GM23338 (cell line): ENCODE measurements at regions not wholly inside any gene's neighbourhood (a gene's known extent, or its start where the extent isn't known, plus 50 kb on each side); places are given as distances from the start of the nearest gene placed in this dataset.

Experiments
- ATAC-seq: fragments of 200-7000 bp; cut with Tn5 transposase; 3 replicates; pipeline ENCODE4 v1.9.1; 2020
- DNase-seq: peaks from one replicate; pipeline ENCODE4 v3.0.0-alpha.2; 2015; ENCODE audit warnings: low spot score
- H2AFZ ChIP-seq: fragments of 200-600 bp; sonication (generic); 2 replicates; pipeline ENCODE4 v1.8.0; 2016; ENCODE audit warnings: antibody characterized with exemption, mild to moderate bottlenecking, moderate library complexity
- H3F3A ChIP-seq: fragments of 200-600 bp; sonication (generic); replicated peaks from 2 replicates; pipeline ENCODE4 v1.8.0; 2017; ENCODE audit warnings: antibody characterized with exemption, mixed run types, low read depth
- H3K27ac ChIP-seq: fragments of 200-600 bp; sonication (generic); 2 replicates; pipeline ENCODE4 v1.6.1; 2016; ENCODE audit warnings: low read depth
- H3K27me3 ChIP-seq: fragments of 200-600 bp; sonication (generic); 2 replicates; pipeline ENCODE4 v1.8.0; 2016; ENCODE audit warnings: mild to moderate bottlenecking, mixed run types, moderate library complexity; ENCODE audit not compliant: insufficient read depth
- H3K36me3 ChIP-seq: fragments of 200-600 bp; sonication (generic); 2 replicates; pipeline ENCODE4 v1.8.0; 2016; ENCODE audit warnings: mild to moderate bottlenecking; ENCODE audit not compliant: insufficient read depth
- H3K4me1 ChIP-seq: fragments of 200-600 bp; sonication (generic); 2 replicates; pipeline ENCODE4 v1.8.0; 2016; ENCODE audit warnings: mild to moderate bottlenecking, moderate library complexity; ENCODE audit not compliant: insufficient read depth
- H3K4me2 ChIP-seq: fragments of 200-600 bp; sonication (generic); 2 replicates; pipeline ENCODE4 v1.7.1; 2017; ENCODE audit warnings: mixed run types
- H3K4me3 ChIP-seq: fragments of 200-600 bp; sonication (generic); 2 replicates; pipeline ENCODE4 v1.6.1; 2016; ENCODE audit warnings: mixed run types
- H3K79me2 ChIP-seq: fragments of 200-600 bp; sonication (generic); replicated peaks from 2 replicates; pipeline ENCODE4 v1.8.0; 2017; ENCODE audit warnings: mild to moderate bottlenecking; ENCODE audit not compliant: insufficient read depth
- H3K9me2 ChIP-seq: fragments of 200-600 bp; sonication (generic); 2 replicates; pipeline ENCODE4 v1.8.0; 2017; ENCODE audit not compliant: insufficient read depth
- H4K20me1 ChIP-seq: fragments of 200-600 bp; sonication (generic); replicated peaks from 2 replicates; pipeline ENCODE4 v1.8.0; 2017; ENCODE audit warnings: mild to moderate bottlenecking; ENCODE audit not compliant: insufficient read depth
- H3K27ac Mint-ChIP-seq: 2 replicates; pipeline ENCODE4 v1.8.0; 2020; ENCODE audit warnings: inconsistent platforms, mild to moderate bottlenecking, moderate library complexity, mixed read lengths
- H3K27me3 Mint-ChIP-seq: 3 replicates; pipeline ENCODE4 v1.8.0; 2022; ENCODE audit warnings: low read depth, mild to moderate bottlenecking, moderate library complexity, mixed read lengths, inconsistent platforms; ENCODE audit not compliant: insufficient read depth, poor library complexity
- H3K36me3 Mint-ChIP-seq: 3 replicates; pipeline ENCODE4 v1.8.0; 2021; ENCODE audit warnings: low read depth, mild to moderate bottlenecking, inconsistent platforms, moderate library complexity, mixed read lengths
- H3K4me1 Mint-ChIP-seq: 3 replicates; pipeline ENCODE4 v1.8.0; 2020; ENCODE audit warnings: mild to moderate bottlenecking, inconsistent platforms, mixed read lengths
- H3K4me3 Mint-ChIP-seq: 3 replicates; pipeline ENCODE4 v1.8.0; 2021; ENCODE audit warnings: moderate library complexity, mild to moderate bottlenecking, inconsistent platforms, mixed read lengths
- H3K9me3 Mint-ChIP-seq: 3 replicates; pipeline ENCODE4 v1.8.0; 2020; ENCODE audit warnings: moderate library complexity, mild to moderate bottlenecking, inconsistent platforms, mixed read lengths
- CREB1 ChIP-seq: fragments of 250-450 bp; sonication (Bioruptor Pico); IDR thresholded peaks from 2 replicates; pipeline ENCODE4 v1.5.0; 2020; ENCODE audit warnings: low read depth, mild to moderate bottlenecking, moderate library complexity
- EZH2 ChIP-seq: fragments of 200-600 bp; sonication (generic); IDR thresholded peaks from one replicate; pipeline ENCODE4 v1.8.0; 2017; ENCODE audit warnings: antibody characterized with exemption, mild to moderate bottlenecking, low read depth; ENCODE audit not compliant: unreplicated experiment
- EZH2phosphoT487 ChIP-seq: fragments of 200-600 bp; sonication (generic); IDR thresholded peaks from one replicate; pipeline ENCODE4 v1.8.1; 2018; ENCODE audit warnings: antibody characterized with exemption; ENCODE audit not compliant: unreplicated experiment
- JUNB ChIP-seq: IDR thresholded peaks from one replicate; pipeline ENCODE4 v1.6.1; 2016; ENCODE audit warnings: antibody characterized with exemption; ENCODE audit not compliant: unreplicated experiment
- NANOG ChIP-seq: IDR thresholded peaks from 2 replicates; pipeline ENCODE4 v1.6.1; 2016; ENCODE audit warnings: antibody characterized with exemption, borderline replicate concordance
- POLR2AphosphoS5 ChIP-seq: IDR thresholded peaks from 2 replicates; pipeline ENCODE4 v1.6.1; 2016; ENCODE audit warnings: antibody characterized with exemption, low read depth
- STAT1 ChIP-seq: IDR thresholded peaks from one replicate; pipeline ENCODE4 v1.6.1; 2016; ENCODE audit warnings: antibody characterized with exemption; ENCODE audit not compliant: unreplicated experiment
- ZNF114 ChIP-seq: fragments of 250-450 bp; sonication (Bioruptor Pico); IDR thresholded peaks from 2 replicates; pipeline ENCODE4 v1.5.0; 2020; ENCODE audit warnings: mild to moderate bottlenecking, moderate library complexity
- ZNF331 ChIP-seq: fragments of 250-450 bp; sonication (Bioruptor Pico); IDR thresholded peaks from 2 replicates; pipeline ENCODE4 v1.5.0; 2020; ENCODE audit warnings: low read depth, mild to moderate bottlenecking, moderate library complexity
- TF ChIP-seq, protein P1 (sequence below): IDR thresholded peaks from one replicate; pipeline ENCODE4 v1.6.1; 2018; ENCODE audit warnings: antibody characterized with exemption; ENCODE audit not compliant: unreplicated experiment
- TF ChIP-seq, protein P2 (sequence below): IDR thresholded peaks from 2 replicates; pipeline ENCODE4 v1.6.1; 2016; ENCODE audit warnings: antibody characterized with exemption
- TF ChIP-seq, protein P3 (sequence below): fragments of 250-450 bp; sonication (Bioruptor Pico); IDR thresholded peaks from 2 replicates; pipeline ENCODE4 v1.5.0; 2020; ENCODE audit warnings: mild to moderate bottlenecking, moderate library complexity
- TF ChIP-seq, protein P4 (sequence below), 2 experiments: fragments of 200-600 bp in 1 of 2; sonication (generic) in 1 of 2; conservative IDR thresholded peaks; 2 replicates each; pipeline versions ENCODE4 v1.5.1 to v1.6.1; 2016 to 2017; ENCODE audit warnings: antibody characterized with exemption in 2 of 2, low read depth in 2 of 2, mild to moderate bottlenecking in 2 of 2, moderate library complexity in 1 of 2

DNA sequence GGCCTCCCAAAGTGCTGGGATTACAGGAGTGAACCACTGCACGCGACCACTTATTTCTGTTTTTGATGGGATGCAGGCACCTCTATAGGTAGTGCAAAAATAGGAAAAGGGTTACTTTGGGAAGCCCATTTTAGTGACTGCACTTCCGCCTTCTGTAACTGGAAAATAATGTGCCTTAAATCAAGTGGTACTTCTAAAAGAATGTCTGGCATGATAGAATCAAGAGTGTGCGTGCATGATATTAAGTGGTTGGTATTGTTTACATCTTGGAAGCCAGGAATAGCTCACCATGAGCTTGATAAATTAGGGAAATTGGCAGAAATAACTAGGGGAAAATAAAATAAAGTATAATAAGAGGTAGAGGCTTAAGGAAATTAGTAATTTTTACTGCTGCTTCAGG is 1067.0 kb downstream of the ADGRL2 start:
- Mint-ChIP-seq H3K4me1 (no peaks in the 10 kb centered on the region), H3K27ac (no peak overlapping the region), H3K27me3 (peaks cover 2% of the 10 kb centered on the region), H3K9me3 (no peaks in the 10 kb centered on the region), H3K36me3 (no peaks in the 10 kb centered on the region), H3K4me3 (no peak overlapping the region)
- DNase-seq (no peak), ATAC-seq (no peak)
- no peak overlapping the region for H3K4me3 ChIP-seq
- H3K27me3 ChIP-seq = no peaks in the 10 kb centered on the region
- H3K9me2 ChIP-seq = no peaks in the 10 kb centered on the region
- no peaks in the 10 kb centered on the region for H3F3A ChIP-seq
- TF ChIP-seq POLR2AphosphoS5 = no peak
- no peak for TF ChIP-seq EZH2phosphoT487
- no peak for TF ChIP-seq NANOG
- TF ChIP-seq ZNF114 (CRISPR knock-in tag) = no peak
- TF ChIP-seq, protein P1, sequence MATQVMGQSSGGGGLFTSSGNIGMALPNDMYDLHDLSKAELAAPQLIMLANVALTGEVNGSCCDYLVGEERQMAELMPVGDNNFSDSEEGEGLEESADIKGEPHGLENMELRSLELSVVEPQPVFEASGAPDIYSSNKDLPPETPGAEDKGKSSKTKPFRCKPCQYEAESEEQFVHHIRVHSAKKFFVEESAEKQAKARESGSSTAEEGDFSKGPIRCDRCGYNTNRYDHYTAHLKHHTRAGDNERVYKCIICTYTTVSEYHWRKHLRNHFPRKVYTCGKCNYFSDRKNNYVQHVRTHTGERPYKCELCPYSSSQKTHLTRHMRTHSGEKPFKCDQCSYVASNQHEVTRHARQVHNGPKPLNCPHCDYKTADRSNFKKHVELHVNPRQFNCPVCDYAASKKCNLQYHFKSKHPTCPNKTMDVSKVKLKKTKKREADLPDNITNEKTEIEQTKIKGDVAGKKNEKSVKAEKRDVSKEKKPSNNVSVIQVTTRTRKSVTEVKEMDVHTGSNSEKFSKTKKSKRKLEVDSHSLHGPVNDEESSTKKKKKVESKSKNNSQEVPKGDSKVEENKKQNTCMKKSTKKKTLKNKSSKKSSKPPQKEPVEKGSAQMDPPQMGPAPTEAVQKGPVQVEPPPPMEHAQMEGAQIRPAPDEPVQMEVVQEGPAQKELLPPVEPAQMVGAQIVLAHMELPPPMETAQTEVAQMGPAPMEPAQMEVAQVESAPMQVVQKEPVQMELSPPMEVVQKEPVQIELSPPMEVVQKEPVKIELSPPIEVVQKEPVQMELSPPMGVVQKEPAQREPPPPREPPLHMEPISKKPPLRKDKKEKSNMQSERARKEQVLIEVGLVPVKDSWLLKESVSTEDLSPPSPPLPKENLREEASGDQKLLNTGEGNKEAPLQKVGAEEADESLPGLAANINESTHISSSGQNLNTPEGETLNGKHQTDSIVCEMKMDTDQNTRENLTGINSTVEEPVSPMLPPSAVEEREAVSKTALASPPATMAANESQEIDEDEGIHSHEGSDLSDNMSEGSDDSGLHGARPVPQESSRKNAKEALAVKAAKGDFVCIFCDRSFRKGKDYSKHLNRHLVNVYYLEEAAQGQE = no peak
- no peak for TF ChIP-seq STAT1
- TF ChIP-seq, protein P2, sequence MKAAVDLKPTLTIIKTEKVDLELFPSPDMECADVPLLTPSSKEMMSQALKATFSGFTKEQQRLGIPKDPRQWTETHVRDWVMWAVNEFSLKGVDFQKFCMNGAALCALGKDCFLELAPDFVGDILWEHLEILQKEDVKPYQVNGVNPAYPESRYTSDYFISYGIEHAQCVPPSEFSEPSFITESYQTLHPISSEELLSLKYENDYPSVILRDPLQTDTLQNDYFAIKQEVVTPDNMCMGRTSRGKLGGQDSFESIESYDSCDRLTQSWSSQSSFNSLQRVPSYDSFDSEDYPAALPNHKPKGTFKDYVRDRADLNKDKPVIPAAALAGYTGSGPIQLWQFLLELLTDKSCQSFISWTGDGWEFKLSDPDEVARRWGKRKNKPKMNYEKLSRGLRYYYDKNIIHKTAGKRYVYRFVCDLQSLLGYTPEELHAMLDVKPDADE = no peak
- TF ChIP-seq, protein P3, sequence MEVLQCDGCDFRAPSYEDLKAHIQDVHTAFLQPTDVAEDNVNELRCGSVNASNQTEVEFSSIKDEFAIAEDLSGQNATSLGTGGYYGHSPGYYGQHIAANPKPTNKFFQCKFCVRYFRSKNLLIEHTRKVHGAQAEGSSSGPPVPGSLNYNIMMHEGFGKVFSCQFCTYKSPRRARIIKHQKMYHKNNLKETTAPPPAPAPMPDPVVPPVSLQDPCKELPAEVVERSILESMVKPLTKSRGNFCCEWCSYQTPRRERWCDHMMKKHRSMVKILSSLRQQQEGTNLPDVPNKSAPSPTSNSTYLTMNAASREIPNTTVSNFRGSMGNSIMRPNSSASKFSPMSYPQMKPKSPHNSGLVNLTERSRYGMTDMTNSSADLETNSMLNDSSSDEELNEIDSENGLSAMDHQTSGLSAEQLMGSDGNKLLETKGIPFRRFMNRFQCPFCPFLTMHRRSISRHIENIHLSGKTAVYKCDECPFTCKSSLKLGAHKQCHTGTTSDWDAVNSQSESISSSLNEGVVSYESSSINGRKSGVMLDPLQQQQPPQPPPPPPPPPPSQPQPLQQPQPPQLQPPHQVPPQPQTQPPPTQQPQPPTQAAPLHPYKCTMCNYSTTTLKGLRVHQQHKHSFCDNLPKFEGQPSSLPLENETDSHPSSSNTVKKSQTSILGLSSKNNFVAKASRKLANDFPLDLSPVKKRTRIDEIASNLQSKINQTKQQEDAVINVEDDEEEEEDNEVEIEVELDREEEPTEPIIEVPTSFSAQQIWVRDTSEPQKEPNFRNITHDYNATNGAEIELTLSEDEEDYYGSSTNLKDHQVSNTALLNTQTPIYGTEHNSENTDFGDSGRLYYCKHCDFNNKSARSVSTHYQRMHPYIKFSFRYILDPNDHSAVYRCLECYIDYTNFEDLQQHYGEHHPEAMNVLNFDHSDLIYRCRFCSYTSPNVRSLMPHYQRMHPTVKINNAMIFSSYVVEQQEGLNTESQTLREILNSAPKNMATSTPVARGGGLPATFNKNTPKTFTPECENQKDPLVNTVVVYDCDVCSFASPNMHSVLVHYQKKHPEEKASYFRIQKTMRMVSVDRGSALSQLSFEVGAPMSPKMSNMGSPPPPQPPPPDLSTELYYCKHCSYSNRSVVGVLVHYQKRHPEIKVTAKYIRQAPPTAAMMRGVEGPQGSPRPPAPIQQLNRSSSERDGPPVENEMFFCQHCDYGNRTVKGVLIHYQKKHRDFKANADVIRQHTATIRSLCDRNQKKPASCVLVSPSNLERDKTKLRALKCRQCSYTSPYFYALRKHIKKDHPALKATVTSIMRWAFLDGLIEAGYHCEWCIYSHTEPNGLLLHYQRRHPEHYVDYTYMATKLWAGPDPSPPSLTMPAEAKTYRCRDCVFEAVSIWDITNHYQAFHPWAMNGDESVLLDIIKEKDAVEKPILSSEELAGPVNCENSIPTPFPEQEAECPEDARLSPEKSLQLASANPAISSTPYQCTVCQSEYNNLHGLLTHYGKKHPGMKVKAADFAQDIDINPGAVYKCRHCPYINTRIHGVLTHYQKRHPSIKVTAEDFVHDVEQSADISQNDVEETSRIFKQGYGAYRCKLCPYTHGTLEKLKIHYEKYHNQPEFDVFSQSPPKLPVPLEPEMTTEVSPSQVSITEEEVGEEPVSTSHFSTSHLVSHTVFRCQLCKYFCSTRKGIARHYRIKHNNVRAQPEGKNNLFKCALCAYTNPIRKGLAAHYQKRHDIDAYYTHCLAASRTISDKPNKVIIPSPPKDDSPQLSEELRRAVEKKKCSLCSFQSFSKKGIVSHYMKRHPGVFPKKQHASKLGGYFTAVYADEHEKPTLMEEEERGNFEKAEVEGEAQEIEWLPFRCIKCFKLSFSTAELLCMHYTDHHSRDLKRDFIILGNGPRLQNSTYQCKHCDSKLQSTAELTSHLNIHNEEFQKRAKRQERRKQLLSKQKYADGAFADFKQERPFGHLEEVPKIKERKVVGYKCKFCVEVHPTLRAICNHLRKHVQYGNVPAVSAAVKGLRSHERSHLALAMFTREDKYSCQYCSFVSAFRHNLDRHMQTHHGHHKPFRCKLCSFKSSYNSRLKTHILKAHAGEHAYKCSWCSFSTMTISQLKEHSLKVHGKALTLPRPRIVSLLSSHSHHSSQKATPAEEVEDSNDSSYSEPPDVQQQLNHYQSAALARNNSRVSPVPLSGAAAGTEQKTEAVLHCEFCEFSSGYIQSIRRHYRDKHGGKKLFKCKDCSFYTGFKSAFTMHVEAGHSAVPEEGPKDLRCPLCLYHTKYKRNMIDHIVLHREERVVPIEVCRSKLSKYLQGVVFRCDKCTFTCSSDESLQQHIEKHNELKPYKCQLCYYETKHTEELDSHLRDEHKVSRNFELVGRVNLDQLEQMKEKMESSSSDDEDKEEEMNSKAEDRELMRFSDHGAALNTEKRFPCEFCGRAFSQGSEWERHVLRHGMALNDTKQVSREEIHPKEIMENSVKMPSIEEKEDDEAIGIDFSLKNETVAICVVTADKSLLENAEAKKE (CRISPR knock-in tag) = no peak
- TF ChIP-seq ZNF331 = no peak
- TF ChIP-seq, protein P4, sequence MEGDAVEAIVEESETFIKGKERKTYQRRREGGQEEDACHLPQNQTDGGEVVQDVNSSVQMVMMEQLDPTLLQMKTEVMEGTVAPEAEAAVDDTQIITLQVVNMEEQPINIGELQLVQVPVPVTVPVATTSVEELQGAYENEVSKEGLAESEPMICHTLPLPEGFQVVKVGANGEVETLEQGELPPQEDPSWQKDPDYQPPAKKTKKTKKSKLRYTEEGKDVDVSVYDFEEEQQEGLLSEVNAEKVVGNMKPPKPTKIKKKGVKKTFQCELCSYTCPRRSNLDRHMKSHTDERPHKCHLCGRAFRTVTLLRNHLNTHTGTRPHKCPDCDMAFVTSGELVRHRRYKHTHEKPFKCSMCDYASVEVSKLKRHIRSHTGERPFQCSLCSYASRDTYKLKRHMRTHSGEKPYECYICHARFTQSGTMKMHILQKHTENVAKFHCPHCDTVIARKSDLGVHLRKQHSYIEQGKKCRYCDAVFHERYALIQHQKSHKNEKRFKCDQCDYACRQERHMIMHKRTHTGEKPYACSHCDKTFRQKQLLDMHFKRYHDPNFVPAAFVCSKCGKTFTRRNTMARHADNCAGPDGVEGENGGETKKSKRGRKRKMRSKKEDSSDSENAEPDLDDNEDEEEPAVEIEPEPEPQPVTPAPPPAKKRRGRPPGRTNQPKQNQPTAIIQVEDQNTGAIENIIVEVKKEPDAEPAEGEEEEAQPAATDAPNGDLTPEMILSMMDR (conservative IDR thresholded peaks at IDR 0.05; ENCODE audit: low read depth in 2 of 2) = no peak
- TF ChIP-seq JUNB = no peak
- TF ChIP-seq EZH2 = no peak
- no peak for TF ChIP-seq CREB1
- peak overlapping the region; percentile 2; the same call in 1 of the 2 replicates for H2AFZ ChIP-seq
- H4K20me1 ChIP-seq = no peaks in the 10 kb centered on the region
- H3K79me2 ChIP-seq = no peaks in the 10 kb centered on the region
- H3K4me1 ChIP-seq = no peaks in the 10 kb centered on the region
- no peaks in the 10 kb centered on the region for H3K36me3 ChIP-seq
- no peak overlapping the region for H3K27ac ChIP-seq
- H3K4me2 ChIP-seq = no peak overlapping the region
